Neuronal stem cell (in vitro differentiated cells): ENCODE measurements at regions not wholly inside any gene's neighbourhood (a gene's known extent, or its start where the extent isn't known, plus 50 kb on each side); places are given as distances from the start of the nearest gene placed in this dataset.

ENCODE experiments used
- DNase-seq: peaks from one replicate; pipeline ENCODE4 v3.0.0-alpha.2; 2013; ENCODE audit warnings: low spot score
- H2AFZ ChIP-seq: one replicate; pipeline ENCODE4 v1.6.1; 2013; ENCODE audit warnings: mild to moderate bottlenecking, low read length, inconsistent platforms
- H2AK5ac ChIP-seq: 2 replicates; pipeline ENCODE4 v1.6.1; 2013; ENCODE audit warnings: low read depth, mild to moderate bottlenecking, inconsistent platforms, low read length, moderate library complexity, mixed read lengths
- H2BK120ac ChIP-seq: 2 replicates; pipeline ENCODE4 v1.6.1; 2013; ENCODE audit warnings: low read depth, mild to moderate bottlenecking, inconsistent platforms, low read length, moderate library complexity, mixed read lengths
- H2BK12ac ChIP-seq: one replicate; pipeline ENCODE4 v1.6.1; 2013; ENCODE audit warnings: low read length, inconsistent platforms
- H2BK15ac ChIP-seq: 2 replicates; pipeline ENCODE4 v1.6.1; 2013; ENCODE audit warnings: mild to moderate bottlenecking, low read length, inconsistent platforms, mixed read lengths
- H2BK5ac ChIP-seq: one replicate; pipeline ENCODE4 v1.6.1; 2013; ENCODE audit warnings: inconsistent platforms, mild to moderate bottlenecking, low read length, moderate library complexity
- H3K14ac ChIP-seq: one replicate; pipeline ENCODE4 v1.6.1; 2013; ENCODE audit warnings: low read length, inconsistent platforms
- H3K18ac ChIP-seq: 2 replicates; pipeline ENCODE4 v1.6.1; 2013; ENCODE audit warnings: low read length, inconsistent platforms
- H3K23ac ChIP-seq: 2 replicates; pipeline ENCODE4 v1.6.1; 2013; ENCODE audit warnings: low read depth, mild to moderate bottlenecking, mixed read lengths, low read length, inconsistent platforms; ENCODE audit not compliant: poor library complexity
- H3K27ac ChIP-seq: replicated peaks from 3 replicates; pipeline ENCODE4 v1.5.1; 2013; ENCODE audit warnings: low read length, inconsistent platforms
- H3K27me3 ChIP-seq, 3 experiments: 2 replicates each; pipeline ENCODE4 v1.6.1; 2013; ENCODE audit warnings: low read length in 3 of 3, mild to moderate bottlenecking in 2 of 3, inconsistent platforms in 1 of 3, low read depth in 1 of 3, mixed read lengths in 1 of 3, moderate library complexity in 1 of 3; ENCODE audit not compliant: control insufficient read depth in 3 of 3, insufficient read depth in 3 of 3
- H3K36me3 ChIP-seq, 2 donors: replicated peaks in 1 of 2; 2 replicates each; pipeline ENCODE4 v1.6.1; 2013; ENCODE audit warnings: low read length in 2 of 2; ENCODE audit not compliant: control insufficient read depth in 2 of 2, insufficient read depth in 2 of 2
- H3K4ac ChIP-seq: 2 replicates; pipeline ENCODE4 v1.6.1; 2013; ENCODE audit warnings: inconsistent platforms, mild to moderate bottlenecking, low read length, moderate library complexity
- H3K4me1 ChIP-seq, 2 donors: 1 replicate in 1 of 2; 2 replicates in 1 of 2; pipeline ENCODE4 v1.6.1; 2013; ENCODE audit warnings: low read length in 2 of 2, low read depth in 1 of 2; ENCODE audit not compliant: control insufficient read depth in 2 of 2, insufficient read depth in 1 of 2
- H3K4me2 ChIP-seq: one replicate; pipeline ENCODE4 v1.6.1; 2013; ENCODE audit warnings: mild to moderate bottlenecking, low read length, inconsistent platforms; ENCODE audit not compliant: insufficient read depth, poor library complexity, severe bottlenecking
- H3K4me3 ChIP-seq, 2 donors: 2 replicates each; pipeline ENCODE4 v1.5.1; 2013; ENCODE audit warnings: low read length in 2 of 2, mild to moderate bottlenecking in 2 of 2, inconsistent platforms in 1 of 2, moderate library complexity in 1 of 2
- H3K79me1 ChIP-seq: one replicate; pipeline ENCODE4 v1.6.1; 2013; ENCODE audit warnings: low read depth, mild to moderate bottlenecking, inconsistent platforms, low read length, moderate library complexity
- H3K9ac ChIP-seq: one replicate; pipeline ENCODE4 v1.6.1; 2013; ENCODE audit warnings: mild to moderate bottlenecking, low read depth, low read length, inconsistent platforms; ENCODE audit not compliant: poor library complexity
- H3K9me3 ChIP-seq, 2 donors: replicated peaks in 1 of 2; 2 replicates each; pipeline versions ENCODE3 to v1.6.1; 2013; ENCODE audit warnings: low read length in 2 of 2, mild to moderate bottlenecking in 2 of 2, inconsistent platforms in 1 of 2, low read depth in 1 of 2, mixed read lengths in 1 of 2, moderate library complexity in 1 of 2; ENCODE audit not compliant: control insufficient read depth in 2 of 2, insufficient read depth in 1 of 2
- H4K8ac ChIP-seq: one replicate; pipeline ENCODE4 v1.6.1; 2013; ENCODE audit warnings: low read depth, mild to moderate bottlenecking, inconsistent platforms, low read length, moderate library complexity
- H4K91ac ChIP-seq: one replicate; pipeline ENCODE4 v1.6.1; 2013; ENCODE audit warnings: low read length, low read depth, mild to moderate bottlenecking, inconsistent platforms; ENCODE audit not compliant: poor library complexity
- WGBS, 2 donors: extraction: QIAGEN DNeasy Blood & Tissue Kit; methylation state at CpG; one replicate each; pipeline ENCODE4 v1.1.7; 2013; ENCODE audit warnings: missing lambda C conversion rate in 2 of 2, mixed read lengths in 1 of 2; ENCODE audit not compliant: insufficient read length in 2 of 2, insufficient replicate concordance in 1 of 2; ENCODE audit errors: extremely low coverage in 2 of 2; 5-methylcytosine and 5-hydroxymethylcytosine counted together

DNA sequence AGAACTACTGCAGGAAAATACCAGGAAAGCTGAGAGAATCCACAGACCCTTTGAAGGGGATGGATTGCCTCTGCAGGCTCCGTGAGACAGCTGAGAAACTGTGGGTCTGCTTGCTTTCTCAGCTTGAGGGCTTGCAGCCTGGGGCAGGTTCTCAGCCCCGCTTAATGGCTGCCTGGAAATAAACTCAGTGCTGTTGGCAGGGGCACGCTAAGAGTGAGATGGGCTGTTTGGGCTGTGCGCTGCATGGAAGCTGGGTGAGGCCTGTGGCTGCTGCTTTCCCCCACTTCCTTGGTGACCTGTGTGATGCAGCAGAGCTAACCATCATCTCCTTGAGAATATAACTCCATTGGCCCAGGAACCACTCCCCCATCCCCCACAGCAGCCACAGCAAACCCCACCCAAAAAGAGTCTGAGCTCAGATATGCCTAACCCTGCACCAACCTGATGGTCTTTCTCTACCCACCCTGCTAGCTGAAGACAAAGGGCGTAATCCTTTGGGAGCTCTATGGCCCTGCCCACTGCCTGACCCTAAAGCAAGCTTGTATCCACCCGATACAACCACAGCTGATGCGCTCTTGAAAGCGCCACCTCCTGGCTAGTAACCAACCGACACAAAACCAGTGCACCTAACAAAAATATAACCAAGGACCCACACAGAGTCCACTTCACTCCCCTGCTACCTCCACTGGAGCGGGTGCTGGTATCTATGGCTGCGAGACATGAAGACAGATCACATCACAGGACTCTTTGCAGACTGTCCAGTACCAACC lies 800.6 kb upstream of the MAP3K7 start:
- Histone ChIP-seq H3K9me3 (no peaks in the 10 kb centered on the region), H3K4me1 (no peaks in the 10 kb centered on the region), H4K91ac (no peak overlapping the region), H2BK15ac (no peak overlapping the region), H4K8ac (no peak overlapping the region), H3K4ac (no peak overlapping the region), H2BK12ac (no peak overlapping the region), H2BK120ac (no peak overlapping the region), H3K14ac (no peak overlapping the region), H2AFZ (no peak overlapping the region), H3K4me2 (no peak overlapping the region), H3K27ac (no peak overlapping the region), H3K79me1 (no peaks in the 10 kb centered on the region), H3K27me3 (no peaks in the 10 kb centered on the region), H2BK5ac (no peak overlapping the region), H3K36me3 (no peaks in the 10 kb centered on the region), H2AK5ac (no peak overlapping the region), H3K9ac (no peak overlapping the region), H3K23ac (no peak overlapping the region), H3K18ac (no peak overlapping the region), H3K4me3 (no peak overlapping the region)
- DNase-seq: no peak
- WGBS, 2 donors: no CpG with 5 or more reads among the region's 11 CpGs

- Histone ChIP-seq H3K27me3 (no peaks in the 10 kb centered on the region), H2AK5ac (no peak overlapping the region), H3K79me1 (no peaks in the 10 kb centered on the region), H2BK120ac (no peak overlapping the region), H3K27ac (no peak overlapping the region), H2BK15ac (no peak overlapping the region), H3K4me1 (no peaks in the 10 kb centered on the region), H3K9ac (no peak overlapping the region), H3K14ac (no peak overlapping the region), H3K23ac (no peak overlapping the region), H3K9me3 (no peaks in the 10 kb centered on the region), H2AFZ (no peak overlapping the region), H4K8ac (no peak overlapping the region), H2BK5ac (no peak overlapping the region), H3K18ac (no peak overlapping the region), H3K4ac (no peak overlapping the region), H2BK12ac (no peak overlapping the region), H3K4me3 (no peak overlapping the region), H3K4me2 (no peak overlapping the region), H3K36me3 (no peaks in the 10 kb centered on the region), H4K91ac (no peak overlapping the region)
- no peak for DNase-seq
- no CpG with 5 or more reads among the region's 1 CpG for WGBS, 2 donors
Observed at GRCh38 chr6:91386204-91386603, 799.3 kb upstream of the MAP3K7 start.

DNA sequence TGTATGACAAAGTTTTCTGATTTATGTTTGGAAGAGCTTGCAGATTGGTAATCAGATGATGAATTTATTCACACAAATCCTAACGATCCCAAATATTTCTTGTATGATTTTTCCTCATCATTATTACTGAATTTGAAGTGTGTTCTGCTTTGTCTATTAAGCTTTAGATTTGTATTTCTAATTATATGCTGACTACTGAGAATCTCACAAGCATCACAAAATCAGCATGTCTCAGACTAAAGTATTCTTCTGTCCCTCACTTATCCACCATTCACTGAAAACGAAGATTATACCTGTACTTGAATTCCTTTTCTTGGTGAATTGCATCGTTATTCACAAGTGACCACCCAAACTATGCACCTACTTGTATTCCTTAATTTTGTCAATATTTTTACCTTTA lies 796.3 kb upstream of the MAP3K7 start:
- no peak overlapping the region for H3K4me2 ChIP-seq
- H3K4me3 ChIP-seq: no peak overlapping the region
- H3K14ac ChIP-seq: no peak overlapping the region
- H2BK12ac ChIP-seq: no peak overlapping the region
- no peaks in the 10 kb centered on the region for H3K79me1 ChIP-seq
- no peak overlapping the region for H2AK5ac ChIP-seq
- no peak overlapping the region for H4K91ac ChIP-seq
- H4K8ac ChIP-seq: no peak overlapping the region
- no peak overlapping the region for H3K23ac ChIP-seq
- H3K9me3 ChIP-seq: no peaks in the 10 kb centered on the region
- no peaks in the 10 kb centered on the region for H3K27me3 ChIP-seq
- H3K4ac ChIP-seq: no peak overlapping the region
- H2BK120ac ChIP-seq: no peak overlapping the region
- no peak overlapping the region for H3K18ac ChIP-seq
- no peak overlapping the region for H2BK15ac ChIP-seq
- no peaks in the 10 kb centered on the region for H3K36me3 ChIP-seq
- H2BK5ac ChIP-seq: no peak overlapping the region
- H3K9ac ChIP-seq: no peak overlapping the region
- H2AFZ ChIP-seq: no peak overlapping the region
- H3K27ac ChIP-seq: no peak overlapping the region
- no peak for DNase-seq
- no peaks in the 10 kb centered on the region for H3K4me1 ChIP-seq
- no CpG with 5 or more reads among the region's 3 CpGs for WGBS, 2 donors

DNA sequence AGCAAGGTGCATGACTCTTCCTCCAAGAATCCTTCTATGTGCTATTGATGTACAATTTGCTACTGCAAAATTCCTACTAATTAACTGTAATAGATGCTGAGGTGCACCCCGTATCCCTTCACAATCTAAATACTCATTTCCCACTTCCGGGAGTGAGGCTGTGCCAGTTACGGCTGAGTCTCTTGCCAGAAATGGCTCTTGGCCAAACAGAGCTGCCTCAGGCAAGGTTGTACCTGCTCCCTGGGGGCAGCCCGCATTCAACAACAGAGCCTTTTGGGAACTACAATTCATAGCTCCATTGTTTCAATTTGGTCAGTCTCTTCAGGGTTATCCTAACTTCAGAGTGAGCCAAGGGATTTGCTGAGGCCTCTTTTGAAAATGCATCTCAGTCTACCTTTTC lies 789.8 kb upstream of the MAP3K7 start:
- Histone ChIP-seq H2BK12ac (no peak overlapping the region), H3K79me1 (no peaks in the 10 kb centered on the region), H3K9ac (no peak overlapping the region), H4K91ac (no peak overlapping the region), H3K9me3 (no peaks in the 10 kb centered on the region), H2BK15ac (no peak overlapping the region), H3K27me3 (no peaks in the 10 kb centered on the region), H2AFZ (no peak overlapping the region), H3K23ac (no peak overlapping the region), H3K4me2 (no peak overlapping the region), H3K14ac (no peak overlapping the region), H3K27ac (no peak overlapping the region), H3K18ac (no peak overlapping the region), H3K36me3 (no peaks in the 10 kb centered on the region), H3K4ac (no peak overlapping the region), H3K4me1 (no peaks in the 10 kb centered on the region), H2BK120ac (no peak overlapping the region), H2BK5ac (no peak overlapping the region), H3K4me3 (no peak overlapping the region), H2AK5ac (no peak overlapping the region), H4K8ac (no peak overlapping the region)
- no CpG with 5 or more reads among the region's 4 CpGs for whole genome bisulfite sequencing, 2 donors
- DNase-seq: no peak
